Hematopoietic multipotent progenitor cell treated with erythropoietin and hydrocortisone succinate and interleukin-3 and kit ligand, for 17 days (in vitro differentiated cells): ENCODE measurements at regions not wholly inside any gene's neighbourhood (a gene's known extent, or its start where the extent isn't known, plus 50 kb on each side); places are given as distances from the start of the nearest gene placed in this dataset.
"Not testable (repeated sequence)": the region's sequence is repeated elsewhere in the genome, so short reads cannot be mapped to it uniquely, and the experiment has no call there.

Experiments
- DNase-seq: peaks from one replicate; pipeline ENCODE4 v3.0.0-alpha.2; 2015; ENCODE audit warnings: low spot score

DNA sequence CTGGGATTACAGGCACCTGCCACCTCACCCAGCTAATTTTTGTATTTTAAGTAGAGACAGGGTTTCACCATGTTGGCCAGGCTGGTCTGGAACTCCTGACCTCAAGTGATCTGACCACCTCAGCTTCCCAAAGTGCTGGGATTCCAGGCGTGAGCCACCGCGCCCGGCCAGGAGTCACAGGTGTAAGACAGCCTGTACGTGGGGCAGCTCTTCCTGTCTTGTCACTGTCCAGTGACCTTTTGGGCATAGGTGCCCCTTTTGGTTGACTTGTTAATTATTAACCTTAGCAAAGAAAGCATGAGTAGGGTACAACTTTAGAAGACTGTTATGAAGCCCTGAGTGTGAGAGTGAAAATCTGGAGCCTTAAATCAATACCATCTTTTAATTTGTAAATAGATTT, 703.7 kb upstream of the SOX11 start:
- not testable (repeated sequence) for DNase-seq

GRCh38 chr2:4992226-4992625, 700.0 kb upstream of the SOX11 start:
- DNase-seq, result no peak

DNA sequence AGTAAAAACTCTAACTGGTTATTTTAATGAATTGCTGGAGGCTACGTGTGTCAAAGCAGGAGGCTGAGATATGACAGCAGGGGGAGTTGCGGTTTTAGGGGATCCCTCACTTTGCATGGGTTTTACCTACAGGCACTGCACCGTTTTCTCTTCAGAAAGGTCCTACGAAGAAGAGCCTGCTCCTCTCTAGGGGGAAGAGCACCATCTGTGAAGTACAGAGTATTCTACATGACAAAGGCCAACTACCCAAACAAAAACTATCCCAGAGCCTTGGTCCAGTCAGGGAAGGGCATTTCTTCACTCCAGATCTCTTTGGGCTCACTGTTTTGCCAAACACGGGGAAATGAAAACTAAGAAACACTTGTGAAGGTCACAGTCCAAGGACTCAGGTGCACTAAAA, 696.7 kb upstream of the SOX11 start:
- DNase-seq, result no peak

- no peak for DNase-seq
These were observed 684.6 kb upstream of the SOX11 start for GRCh38 chr2:5007596-5007995.

DNA sequence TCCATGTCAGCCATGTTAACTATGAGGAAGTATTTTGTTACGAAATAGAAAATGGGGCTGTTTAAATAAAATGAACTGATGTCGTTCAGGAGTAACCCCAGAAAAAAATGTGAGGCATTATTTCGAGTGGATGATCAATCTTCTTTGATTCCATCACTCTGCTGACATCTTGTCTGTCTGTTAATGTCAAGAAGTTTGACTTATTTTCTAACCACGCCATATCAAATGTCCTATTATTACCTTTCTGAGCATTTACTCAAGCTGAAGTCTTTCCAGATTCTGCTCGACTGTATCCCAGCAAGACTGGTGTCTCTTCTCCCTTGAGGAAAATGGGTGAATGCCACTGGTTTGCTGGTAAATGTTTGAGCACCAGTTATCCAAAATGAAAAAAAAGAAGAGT, 672.9 kb upstream of the SOX11 start:
- DNase-seq, result no peak

- DNase-seq, result no peak
These were observed 671.9 kb upstream of the SOX11 start for GRCh38 chr2:5020116-5020875.

- no peak for DNase-seq
These were observed 671.0 kb upstream of the SOX11 start for GRCh38 chr2:5021136-5021535.

GRCh38 chr2:5022061-5022460, 670.1 kb upstream of the SOX11 start:
- no peak for DNase-seq

DNA sequence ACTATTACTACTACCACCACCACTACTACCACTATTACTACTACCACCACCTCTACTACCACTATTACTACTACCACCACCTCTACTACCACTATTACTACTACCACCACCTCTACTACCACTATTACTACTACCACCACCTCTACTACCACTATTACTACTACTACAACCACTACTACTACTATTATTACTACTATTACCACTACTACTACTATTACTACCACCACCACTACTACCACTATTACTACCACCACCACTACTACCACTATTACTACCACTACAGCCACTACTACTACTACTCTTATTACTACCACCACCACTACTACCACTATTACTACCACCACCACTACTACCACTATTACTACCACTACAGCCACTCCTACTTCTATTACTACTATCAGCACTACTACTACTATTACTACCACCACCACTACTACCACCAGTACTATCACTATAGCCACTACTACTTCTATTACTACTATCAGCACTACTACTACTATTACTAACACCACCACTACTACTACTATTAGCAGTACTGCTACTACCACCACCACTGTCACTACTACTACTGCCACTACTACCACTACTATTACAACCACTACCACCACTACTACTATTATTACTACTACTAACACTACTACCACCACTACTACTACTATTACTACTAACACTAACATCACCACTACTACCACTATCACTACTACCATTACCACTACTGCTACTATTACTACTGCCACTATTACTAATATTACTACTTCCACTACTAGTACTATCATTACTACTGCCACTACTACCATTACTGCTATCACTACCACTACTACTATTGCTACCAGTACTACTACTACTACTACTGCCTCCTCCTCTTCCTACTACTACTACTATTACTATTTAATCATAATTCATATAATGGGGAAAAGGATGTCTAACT, 669.2 kb upstream of the SOX11 start:
- DNase-seq, result not testable (repeated sequence)

- DNase-seq, result no peak
These were observed 665.5 kb upstream of the SOX11 start for GRCh38 chr2:5026571-5027234.

DNA sequence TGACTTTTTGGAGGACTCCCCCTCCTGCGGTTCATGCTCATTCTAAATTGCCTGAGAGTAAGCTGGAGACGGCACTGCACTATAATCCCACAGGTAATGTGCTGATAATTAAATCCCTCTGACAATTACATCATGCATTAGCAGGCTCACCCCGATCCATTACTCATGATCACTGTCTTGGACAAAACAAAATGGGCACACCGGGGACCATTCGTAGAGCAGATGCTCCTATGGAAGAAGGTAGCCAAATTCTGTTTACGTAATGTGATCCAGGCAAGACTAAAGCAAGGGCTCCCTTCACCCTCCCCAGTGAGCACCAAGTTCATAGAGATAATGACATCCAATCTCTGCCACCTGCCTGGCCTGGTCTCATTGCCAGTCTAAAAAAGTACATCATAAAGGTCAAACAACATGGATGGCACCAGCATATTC, 657.1 kb upstream of the SOX11 start:
- no peak for DNase-seq

DNA sequence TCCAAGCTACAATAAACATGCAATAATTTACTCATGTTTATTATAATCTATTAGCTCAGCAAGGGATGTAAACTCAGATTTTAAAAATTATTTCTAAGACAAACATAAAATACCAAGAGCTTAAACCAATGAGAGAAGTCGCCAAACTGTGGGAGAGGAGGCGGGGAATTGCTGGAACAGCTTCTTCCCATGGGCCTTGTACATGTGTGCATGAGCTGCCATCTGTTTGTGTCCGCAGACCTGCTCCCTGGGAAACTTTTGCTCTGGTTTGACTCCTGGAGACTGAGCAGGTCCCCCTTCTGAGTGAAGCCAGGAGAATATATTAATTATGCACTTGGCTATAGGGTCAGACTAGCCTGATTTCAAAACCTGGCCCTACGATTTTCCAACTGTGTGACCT, 655.9 kb upstream of the SOX11 start:
- DNase-seq, result no peak

DNA sequence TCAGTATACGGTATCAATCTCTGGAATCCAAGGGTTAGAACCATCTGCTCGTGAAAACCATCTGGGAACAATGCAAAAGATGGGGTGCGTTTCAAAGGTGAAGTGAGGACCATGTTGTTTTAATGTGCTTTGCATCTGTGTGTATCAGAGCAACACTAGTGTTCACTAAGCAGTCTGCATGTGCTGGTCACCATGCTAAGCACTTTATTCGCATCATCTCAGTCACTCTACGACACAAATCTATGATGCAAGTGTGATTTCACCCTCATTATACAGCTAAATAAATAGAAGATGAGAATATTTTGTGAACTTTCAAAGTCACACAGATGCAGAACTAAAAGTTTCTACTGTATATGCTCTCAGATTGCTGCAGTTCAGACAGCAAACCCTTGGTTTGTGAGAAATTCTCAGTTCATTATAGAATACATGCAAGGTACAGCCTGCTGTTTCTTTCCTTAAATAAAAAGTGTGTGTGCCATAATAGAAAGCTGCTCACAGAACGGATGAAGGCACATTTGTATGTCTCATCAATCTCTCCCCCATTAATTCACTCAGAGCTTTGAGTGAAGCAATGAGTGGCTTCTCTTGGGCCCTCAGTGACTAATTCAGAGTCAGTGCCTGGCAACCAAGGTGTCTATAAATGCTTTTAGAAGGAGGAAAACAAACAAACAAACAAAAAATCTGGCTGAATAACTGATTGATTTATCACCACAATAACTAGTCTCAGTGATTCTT, 652.8 kb upstream of the SOX11 start:
- DNase-seq, result no peak

GRCh38 chr2:5040571-5040970, 651.6 kb upstream of the SOX11 start:
- no peak for DNase-seq

DNA sequence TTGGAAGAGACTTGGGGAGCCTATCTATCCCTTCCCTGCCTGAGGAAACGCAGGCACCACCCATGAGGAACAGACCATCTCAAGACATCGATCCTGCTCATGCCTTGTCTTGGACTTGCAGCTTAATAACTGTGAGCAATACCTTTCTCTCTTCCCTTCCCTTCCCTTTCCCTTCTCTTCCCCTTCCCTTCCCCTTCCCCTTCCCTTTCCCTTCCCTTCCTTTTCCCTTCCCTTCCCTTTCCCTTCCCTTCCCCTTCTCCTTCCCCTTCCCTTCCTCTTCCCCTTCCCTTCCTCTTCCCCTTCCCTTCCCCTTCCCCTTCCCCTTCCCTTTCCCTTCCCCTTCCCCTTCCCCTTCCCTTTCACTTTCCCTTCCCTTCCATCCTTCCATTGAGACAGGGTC, 650.7 kb upstream of the SOX11 start:
- no peak for DNase-seq

- no peak for DNase-seq
These were observed 649.3 kb upstream of the SOX11 start for GRCh38 chr2:5042666-5043440.

GRCh38 chr2:5051300-5051699, 640.9 kb upstream of the SOX11 start:
- no peak for DNase-seq

- no peak for DNase-seq
These were observed 639.3 kb upstream of the SOX11 start for GRCh38 chr2:5052905-5053304.

- no peak for DNase-seq
These were observed 634.3 kb upstream of the SOX11 start for GRCh38 chr2:5057891-5058351.

GRCh38 chr2:5060956-5061355, 631.2 kb upstream of the SOX11 start:
- no peak for DNase-seq

GRCh38 chr2:5064687-5065086, 627.5 kb upstream of the SOX11 start:
- DNase-seq, result no peak
